Liver (tissue), 8 donors: ENCODE measurements at regions not wholly inside any gene's neighbourhood (a gene's known extent, or its start where the extent isn't known, plus 50 kb on each side); places are given as distances from the start of the nearest gene placed in this dataset.

Experiments used
- DNase-seq: peaks from one replicate; pipeline ENCODE4 v3.0.0-alpha.2; 2017; ENCODE audit warnings: low spot score
- H3K27ac ChIP-seq, 2 donors: one replicate each; pipeline ENCODE4 v1.7.0; 2013; ENCODE audit warnings: inconsistent platforms in 2 of 2, low read length in 2 of 2, control low read depth in 1 of 2, low read depth in 1 of 2, mild to moderate bottlenecking in 1 of 2
- H3K27me3 ChIP-seq, 4 donors: one replicate each; pipeline versions ENCODE4 v1.6.1 to v1.7.0; 2013; ENCODE audit warnings: low read length in 3 of 4, inconsistent platforms in 1 of 4, mild to moderate bottlenecking in 1 of 4, moderate library complexity in 1 of 4; ENCODE audit not compliant: control insufficient read depth in 4 of 4, insufficient read depth in 4 of 4
- H3K36me3 ChIP-seq, 4 donors: one replicate each; pipeline versions ENCODE4 v1.6.1 to v1.7.0; 2013; ENCODE audit warnings: low read length in 3 of 4, mild to moderate bottlenecking in 3 of 4, low read depth in 1 of 4, moderate library complexity in 1 of 4; ENCODE audit not compliant: control insufficient read depth in 4 of 4, insufficient read depth in 3 of 4
- H3K4me1 ChIP-seq, 4 donors: one replicate each; pipeline versions ENCODE4 v1.6.1 to v1.7.0; 2013; ENCODE audit warnings: low read length in 3 of 4, mild to moderate bottlenecking in 3 of 4, moderate library complexity in 1 of 4; ENCODE audit not compliant: control insufficient read depth in 4 of 4, insufficient read depth in 4 of 4
- H3K4me3 ChIP-seq, 3 donors: one replicate each; pipeline versions ENCODE4 v1.6.1 to v1.7.0; 2013; ENCODE audit warnings: low read length in 3 of 3, control low read depth in 1 of 3, low read depth in 1 of 3, mild to moderate bottlenecking in 1 of 3
- H3K9ac ChIP-seq, 2 donors: one replicate each; pipeline ENCODE4 v1.7.0; 2013; ENCODE audit warnings: low read length in 2 of 2, mild to moderate bottlenecking in 2 of 2, moderate library complexity in 2 of 2, control low read depth in 1 of 2, low read depth in 1 of 2
- H3K9me3 ChIP-seq, 4 donors: one replicate each; pipeline versions ENCODE4 v1.6.1 to v1.7.0; 2013; ENCODE audit warnings: low read length in 3 of 4; ENCODE audit not compliant: control insufficient read depth in 4 of 4
- ATF3 ChIP-seq: IDR thresholded peaks from 2 replicates; pipeline ENCODE4 v1.6.1; 2016; ENCODE audit warnings: antibody characterized with exemption
- CTCF ChIP-seq: fragments of 150-350 bp; IDR thresholded peaks from 2 replicates; pipeline ENCODE4 v1.5.1; 2017; ENCODE audit warnings: improper control_type of control experiment, low read depth, low read length; ENCODE audit not compliant: missing input control
- EGR1 ChIP-seq, 2 donors: IDR thresholded peaks; 2 replicates each; pipeline ENCODE4 v1.6.1; 2016 to 2018; ENCODE audit warnings: antibody characterized with exemption in 2 of 2, low read depth in 2 of 2
- FOXA1 ChIP-seq: IDR thresholded peaks from 2 replicates; pipeline ENCODE4 v1.6.1; 2016; ENCODE audit warnings: antibody characterized with exemption
- FOXA2 ChIP-seq: IDR thresholded peaks from 2 replicates; pipeline ENCODE4 v1.6.1; 2016; ENCODE audit warnings: antibody characterized with exemption
- GABPA ChIP-seq, 2 donors: IDR thresholded peaks in 1 of 2; conservative IDR thresholded peaks in 1 of 2; 2 replicates each; pipeline ENCODE4 v1.6.1; 2016; ENCODE audit warnings: antibody characterized with exemption in 2 of 2, mild to moderate bottlenecking in 1 of 2, moderate library complexity in 1 of 2
- HNF4A ChIP-seq, 2 donors: conservative IDR thresholded peaks; 2 replicates each; pipeline ENCODE4 v1.6.1; 2016; ENCODE audit warnings: antibody characterized with exemption in 2 of 2, mild to moderate bottlenecking in 2 of 2
- HNF4G ChIP-seq: IDR thresholded peaks from 2 replicates; pipeline ENCODE4 v1.6.1; 2016; ENCODE audit warnings: antibody characterized with exemption
- JUND ChIP-seq, 2 donors: IDR thresholded peaks; 2 replicates each; pipeline ENCODE4 v1.6.1; 2016; ENCODE audit warnings: antibody characterized with exemption in 2 of 2
- MAX ChIP-seq: IDR thresholded peaks from 2 replicates; pipeline ENCODE4 v1.6.1; 2016; ENCODE audit warnings: antibody characterized with exemption
- NR2F2 ChIP-seq: IDR thresholded peaks from 2 replicates; pipeline ENCODE4 v1.6.1; 2016; ENCODE audit warnings: antibody characterized with exemption
- RAD21 ChIP-seq, 2 donors: IDR thresholded peaks; 2 replicates each; pipeline ENCODE4 v1.6.1; 2016; ENCODE audit warnings: antibody characterized with exemption in 2 of 2, mild to moderate bottlenecking in 2 of 2
- REST ChIP-seq: IDR thresholded peaks from 2 replicates; pipeline ENCODE4 v1.6.1; 2016; ENCODE audit warnings: antibody characterized with exemption, mild to moderate bottlenecking
- RXRA ChIP-seq, 2 donors: IDR thresholded peaks; 2 replicates each; pipeline ENCODE4 v1.6.1; 2017 to 2018; ENCODE audit warnings: antibody characterized with exemption in 2 of 2, mild to moderate bottlenecking in 1 of 2
- TAF1 ChIP-seq: conservative IDR thresholded peaks from 2 replicates; pipeline ENCODE4 v1.6.1; 2016; ENCODE audit warnings: antibody characterized with exemption, mild to moderate bottlenecking
- YY1 ChIP-seq: IDR thresholded peaks from 2 replicates; pipeline ENCODE4 v1.6.1; 2016; ENCODE audit warnings: antibody characterized with exemption, mild to moderate bottlenecking
- ZBTB33 ChIP-seq: IDR thresholded peaks from 2 replicates; pipeline ENCODE4 v1.6.1; 2016; ENCODE audit warnings: antibody characterized with exemption
- WGBS: extraction: QIAGEN DNeasy Blood & Tissue Kit; methylation state at CpG from one replicate; pipeline ENCODE4 v1.1.7; 2013; 5-methylcytosine and 5-hydroxymethylcytosine counted together
- donor health status: healthy.
- donor health status: healthy.
- donor health status: healthy.
- donor health status: healthy.
- donor health status: healthy.

- TF ChIP-seq REST (no peak), TAF1 (no peak), RXRA (IDR thresholded peaks at IDR 0.05) (no peak)
Observed at GRCh38 chr9:96086936-96087571, 211.6 kb downstream of the ERCC6L2 start (continued).

GRCh38 chr9:96085491-96086143 lies 210.1 kb downstream of the ERCC6L2 start:
- Histone ChIP-seq H3K9ac (no peak overlapping the region), H3K9me3 (no peaks in the 10 kb centered on the region), H3K27ac (no peak overlapping the region), H3K27me3 (no peaks in the 10 kb centered on the region), H3K36me3 (no peaks in the 10 kb centered on the region), H3K4me1 (peaks cover 0 to 5% (median under 1%) of the 10 kb centered on the region in 4 donors), H3K4me3 (no peak overlapping the region)
- TF ChIP-seq RAD21 (IDR thresholded peaks at IDR 0.05), result no peak
- TF ChIP-seq YY1, result no peak
- TF ChIP-seq ATF3, result no peak
- TF ChIP-seq NR2F2, result no peak
- no peak for TF ChIP-seq FOXA2
- no peak for TF ChIP-seq ZBTB33
- TF ChIP-seq FOXA1, result no peak
- no peak for TF ChIP-seq MAX
- TF ChIP-seq REST, result no peak
- TF ChIP-seq JUND (IDR thresholded peaks at IDR 0.05), result no peak
- TF ChIP-seq GABPA (IDR thresholded peaks at IDR 0.05 in 1 of 2, conservative IDR thresholded peaks at IDR 0.05 in 1 of 2), result no peak
- TF ChIP-seq EGR1 (IDR thresholded peaks at IDR 0.05; ENCODE audit: low read depth in 2 of 2), result no peak
- no peak for TF ChIP-seq TAF1
- TF ChIP-seq RXRA (IDR thresholded peaks at IDR 0.05), result no peak
- TF ChIP-seq HNF4G, result no peak
- no peak for TF ChIP-seq HNF4A (conservative IDR thresholded peaks at IDR 0.05)
- TF ChIP-seq CTCF, result no peak
- 91% methylated on average over 17 of the region's 17 CpGs for WGBS
- no peak for DNase-seq
